GM12873 (cell line): ENCODE measurements at regions not wholly inside any gene's neighbourhood (a gene's known extent, or its start where the extent isn't known, plus 50 kb on each side); places are given as distances from the start of the nearest gene placed in this dataset.

ENCODE experiments used
- TF ChIP-seq, protein P1 (sequence below): IDR thresholded peaks from 2 replicates; pipeline ENCODE4 v1.5.1; 2012; ENCODE audit warnings: low read depth, mild to moderate bottlenecking, moderate library complexity, low read length, control low read depth; ENCODE audit not compliant: insufficient read depth; ENCODE audit errors: missing control alignments

- TF ChIP-seq, protein P1, sequence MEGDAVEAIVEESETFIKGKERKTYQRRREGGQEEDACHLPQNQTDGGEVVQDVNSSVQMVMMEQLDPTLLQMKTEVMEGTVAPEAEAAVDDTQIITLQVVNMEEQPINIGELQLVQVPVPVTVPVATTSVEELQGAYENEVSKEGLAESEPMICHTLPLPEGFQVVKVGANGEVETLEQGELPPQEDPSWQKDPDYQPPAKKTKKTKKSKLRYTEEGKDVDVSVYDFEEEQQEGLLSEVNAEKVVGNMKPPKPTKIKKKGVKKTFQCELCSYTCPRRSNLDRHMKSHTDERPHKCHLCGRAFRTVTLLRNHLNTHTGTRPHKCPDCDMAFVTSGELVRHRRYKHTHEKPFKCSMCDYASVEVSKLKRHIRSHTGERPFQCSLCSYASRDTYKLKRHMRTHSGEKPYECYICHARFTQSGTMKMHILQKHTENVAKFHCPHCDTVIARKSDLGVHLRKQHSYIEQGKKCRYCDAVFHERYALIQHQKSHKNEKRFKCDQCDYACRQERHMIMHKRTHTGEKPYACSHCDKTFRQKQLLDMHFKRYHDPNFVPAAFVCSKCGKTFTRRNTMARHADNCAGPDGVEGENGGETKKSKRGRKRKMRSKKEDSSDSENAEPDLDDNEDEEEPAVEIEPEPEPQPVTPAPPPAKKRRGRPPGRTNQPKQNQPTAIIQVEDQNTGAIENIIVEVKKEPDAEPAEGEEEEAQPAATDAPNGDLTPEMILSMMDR, result no peak
Observed at GRCh38 chr5:173706700-173707099, 90.2 kb upstream of the BOD1 start.

GRCh38 chr5:173707392-173707791 is 90.9 kb upstream of the BOD1 start:
- TF ChIP-seq, protein P1, result no peak

GRCh38 chr5:173709145-173709544 is 92.7 kb upstream of the BOD1 start:
- TF ChIP-seq, protein P1, result no peak

DNA sequence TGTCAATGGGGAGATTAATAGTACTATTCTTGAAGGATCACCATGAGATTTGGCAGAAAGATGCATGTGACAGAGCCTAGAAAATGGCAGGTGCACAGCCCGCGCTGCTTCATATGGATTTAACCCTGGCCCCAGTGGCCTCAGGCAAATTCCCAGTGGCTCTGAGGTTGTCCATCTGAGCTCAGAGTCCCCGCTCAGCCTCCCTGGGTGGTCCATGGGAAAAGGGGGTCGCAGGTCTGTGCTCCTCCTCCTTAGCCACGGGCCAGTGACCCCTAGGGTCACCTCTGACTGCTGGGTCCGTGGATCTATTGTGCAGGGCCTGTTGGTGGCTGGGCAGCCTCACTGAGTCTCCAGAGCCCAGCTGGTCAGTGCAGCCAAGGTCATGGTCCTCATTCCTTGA is 93.3 kb upstream of the BOD1 start:
- TF ChIP-seq, protein P1, result no peak

GRCh38 chr5:173710528-173710927 is 94.1 kb upstream of the BOD1 start:
- TF ChIP-seq, protein P1, result no peak

- TF ChIP-seq, protein P1, result no peak
Observed at GRCh38 chr5:173711466-173711865, 95.0 kb upstream of the BOD1 start.

DNA sequence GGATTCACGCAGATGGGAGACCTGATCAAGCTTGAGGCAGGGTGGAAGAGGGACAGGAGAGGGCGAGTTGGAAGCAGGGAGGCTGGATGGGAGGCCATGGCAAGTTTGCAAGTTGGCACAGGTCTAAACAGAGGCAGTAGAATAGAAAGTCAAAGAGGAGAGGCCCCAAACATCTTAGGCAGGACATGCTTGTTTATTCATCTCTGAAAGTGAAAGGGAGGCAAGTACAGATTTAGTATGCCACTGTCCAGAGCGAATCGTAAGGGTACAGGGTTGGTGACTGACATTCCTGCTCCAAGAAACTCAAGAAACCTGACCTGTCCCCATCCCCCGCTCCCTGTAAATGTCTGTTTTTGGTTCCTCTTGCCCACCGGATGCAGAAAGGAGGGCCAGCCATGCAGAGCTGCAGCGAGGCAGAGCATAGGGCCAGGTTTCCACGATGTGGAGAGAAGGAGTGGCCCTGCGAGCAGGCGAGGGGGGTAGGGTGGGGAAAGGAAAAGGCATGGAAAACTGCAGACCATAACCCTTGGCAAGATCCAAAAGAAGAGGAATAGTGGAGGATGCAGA is 96.2 kb upstream of the BOD1 start:
- TF ChIP-seq, protein P1, result no peak
